Activated CD4-positive, alpha-beta T cell treated with anti-CD3 and anti-CD28 coated beads, Interleukin-2, Interleukin-6, amounts not matched to agents 100 ng/mL and 50 ng/mL, durations not matched to agents 16 hours and 8 hours (primary cell): ENCODE measurements at regions not wholly inside any gene's neighbourhood (a gene's known extent, or its start where the extent isn't known, plus 50 kb on each side); places are given as distances from the start of the nearest gene placed in this dataset.

ENCODE experiments used
- DNase-seq: peaks from one replicate; pipeline ENCODE4 v3.0.0-alpha.2; 2020

- DNase-seq = no peak
These were observed 69.7 kb downstream of the SKA1 start for GRCh38 chr18:50444539-50444938.

GRCh38 chr18:50446629-50447028 lies 71.8 kb downstream of the SKA1 start:
- DNase-seq = no peak

- no peak for DNase-seq
These were observed 72.4 kb downstream of the SKA1 start for GRCh38 chr18:50447102-50447741.

- no peak for DNase-seq
These were observed 73.1 kb downstream of the SKA1 start for GRCh38 chr18:50447952-50448351.

GRCh38 chr18:50451100-50451842 lies 76.4 kb downstream of the SKA1 start:
- no peak for DNase-seq

GRCh38 chr18:50453014-50453680 lies 78.3 kb downstream of the SKA1 start:
- DNase-seq = no peak

GRCh38 chr18:50453732-50454131 lies 78.9 kb downstream of the SKA1 start:
- no peak for DNase-seq

- no peak for DNase-seq
These were observed 79.6 kb downstream of the SKA1 start for GRCh38 chr18:50454387-50454988.

GRCh38 chr18:50456285-50456684 lies 81.4 kb downstream of the SKA1 start:
- no peak for DNase-seq

- no peak for DNase-seq
These were observed 82.8 kb downstream of the SKA1 start for GRCh38 chr18:50457639-50458038.

GRCh38 chr18:50458366-50458765 lies 83.5 kb downstream of the SKA1 start:
- no peak for DNase-seq

GRCh38 chr18:50458796-50459195 lies 84.0 kb downstream of the SKA1 start:
- DNase-seq = no peak

- DNase-seq = no peak
These were observed 85.2 kb downstream of the SKA1 start for GRCh38 chr18:50460062-50460461.

GRCh38 chr18:50460716-50461115 lies 85.9 kb downstream of the SKA1 start:
- DNase-seq = no peak

GRCh38 chr18:50461251-50461650 lies 86.4 kb downstream of the SKA1 start:
- no peak for DNase-seq

GRCh38 chr18:50465211-50466153 lies 90.6 kb downstream of the SKA1 start:
- no peak for DNase-seq

- no peak for DNase-seq
These were observed 91.8 kb downstream of the SKA1 start for GRCh38 chr18:50466634-50467033.

- DNase-seq = no peak
These were observed 91.1 kb upstream of the MAPK4 start for GRCh38 chr18:50468807-50469206.

- DNase-seq = no peak
These were observed 90.5 kb upstream of the MAPK4 start for GRCh38 chr18:50469380-50469781.

- no peak for DNase-seq
These were observed 86.9 kb upstream of the MAPK4 start for GRCh38 chr18:50472941-50473340.

- DNase-seq = no peak
These were observed 86.0 kb upstream of the MAPK4 start for GRCh38 chr18:50473881-50474280.

- no peak for DNase-seq
These were observed 84.2 kb upstream of the MAPK4 start for GRCh38 chr18:50475538-50476193.
